GM12892 (cell line): ENCODE measurements at regions not wholly inside any gene's neighbourhood (a gene's known extent, or its start where the extent isn't known, plus 50 kb on each side); places are given as distances from the start of the nearest gene placed in this dataset.

ENCODE experiments used
- DNase-seq: peaks from one replicate; pipeline ENCODE4 v3.0.0; 2011; ENCODE audit not compliant: insufficient read length
- FAIRE-seq: peaks from 2 replicates; lab custom pipeline; 2011; peaks lifted over from hg19 to GRCh38; lab: Jason Lieb, UNC
- POLR2A ChIP-seq: IDR thresholded peaks from 2 replicates; pipeline ENCODE4 v1.6.1; 2011; ENCODE audit warnings: low read depth, low read length, control low read depth
- POLR2AphosphoS5 ChIP-seq: IDR thresholded peaks from 2 replicates; pipeline ENCODE4 v1.6.1; 2011; ENCODE audit warnings: low read depth, low read length, control low read depth
- TAF1 ChIP-seq: IDR thresholded peaks from 2 replicates; pipeline ENCODE4 v1.6.1; 2011; ENCODE audit warnings: low read depth, mild to moderate bottlenecking, control low read depth, low read length, borderline replicate concordance

- FAIRE-seq (no peak), DNase-seq (no peak)
- TF ChIP-seq POLR2A = no peak
- no peak for TF ChIP-seq TAF1
- no peak for TF ChIP-seq POLR2AphosphoS5
Observed at GRCh38 chr4:175238827-175239517, 320.8 kb downstream of the ADAM29 start.

- no peak for FAIRE-seq
- DNase-seq = no peak
- TF ChIP-seq TAF1 (no peak), POLR2AphosphoS5 (no peak), POLR2A (no peak)
Observed at GRCh38 chr4:175246941-175247340, 328.8 kb downstream of the ADAM29 start.

- DNase-seq = no peak
- no peak for FAIRE-seq
- TF ChIP-seq TAF1 (no peak), POLR2AphosphoS5 (no peak)
Observed at GRCh38 chr4:175252642-175253041, 334.5 kb downstream of the ADAM29 start.

GRCh38 chr4:175253184-175253902 lies 335.2 kb downstream of the ADAM29 start:
- TF ChIP-seq TAF1 (no peak), POLR2A (no peak), POLR2AphosphoS5 (no peak)
- FAIRE-seq = no peak
- DNase-seq = no peak

GRCh38 chr4:175263537-175263936 lies 345.4 kb downstream of the ADAM29 start:
- TF ChIP-seq POLR2A (no peak), TAF1 (no peak), POLR2AphosphoS5 (no peak)
- DNase-seq (no peak), FAIRE-seq (no peak)

- no peak for FAIRE-seq
- no peak for DNase-seq
- TF ChIP-seq POLR2AphosphoS5 (no peak), POLR2A (no peak), TAF1 (no peak)
Observed at GRCh38 chr4:175271010-175271630, 353.0 kb downstream of the ADAM29 start.

- DNase-seq = no peak
- TF ChIP-seq POLR2A (no peak), TAF1 (no peak)
- no peak for FAIRE-seq
Observed at GRCh38 chr4:175273995-175274753, 356.0 kb downstream of the ADAM29 start.

GRCh38 chr4:175277816-175278215 lies 359.7 kb downstream of the ADAM29 start:
- no peak for TF ChIP-seq POLR2A
- TF ChIP-seq POLR2AphosphoS5 = no peak
- TF ChIP-seq TAF1 = no peak
- DNase-seq = no peak
- FAIRE-seq = no peak

GRCh38 chr4:175280153-175280552 lies 362.0 kb downstream of the ADAM29 start:
- TF ChIP-seq POLR2A (no peak), POLR2AphosphoS5 (no peak), TAF1 (no peak)
- DNase-seq (no peak), FAIRE-seq (no peak)

- TF ChIP-seq TAF1 (no peak), POLR2A (no peak), POLR2AphosphoS5 (no peak)
- FAIRE-seq = no peak
- no peak for DNase-seq
Observed at GRCh38 chr4:175281894-175282293, 363.7 kb downstream of the ADAM29 start.

GRCh38 chr4:175282407-175282806 lies 364.2 kb downstream of the ADAM29 start:
- no peak for FAIRE-seq
- TF ChIP-seq POLR2A = no peak
- TF ChIP-seq POLR2AphosphoS5 = no peak
- TF ChIP-seq TAF1 = no peak
- DNase-seq = no peak
